GM12878 (cell line): ENCODE measurements at regions not wholly inside any gene's neighbourhood (a gene's known extent, or its start where the extent isn't known, plus 50 kb on each side); places are given as distances from the start of the nearest gene placed in this dataset.

ENCODE experiments used
- ATAC-seq: fragments of 200-7000 bp; cut with Tn5 transposase; 3 replicates; pipeline ENCODE4 v1.9.1; 2020; ENCODE audit warnings: mild to moderate bottlenecking, moderate library complexity
- BruUV-seq: library from RNA; stranded (reverse); fragments of 400-500 nt; replicated peaks from 2 replicates; lab custom pipeline; 2021; lab: Mats Ljungman, UMichigan
- CTCF ChIA-PET: fragments of 300-600 bp; sonication (Branson Sonifier 250); formaldehyde crosslinking; extraction: SDS; loops from one replicate; lab custom pipeline; 2021; ENCODE audit warnings: inconsistent platforms; lab: Yijun Ruan, JAX
- POLR2A ChIA-PET: fragments of 350-600 bp; formaldehyde crosslinking; extraction: SDS; loops from one replicate; lab custom pipeline; 2021; ENCODE audit warnings: inconsistent platforms; lab: Charles Lee
- RAD21 ChIA-PET: fragments of 300-600 bp; sonication (Branson Sonifier 250); formaldehyde crosslinking; loops from one replicate; lab custom pipeline; 2023; ENCODE audit warnings: antibody characterized with exemption; ENCODE audit not compliant: unreplicated experiment; lab: Charles Lee
- SMC1A ChIA-PET: fragments of 300-600 bp; sonication (Branson Sonifier 250); formaldehyde crosslinking; loops from one replicate; lab custom pipeline; 2023; ENCODE audit not compliant: unreplicated experiment, uncharacterized antibody; lab: Charles Lee
- DNase-seq: peaks from one replicate; pipeline ENCODE4 v3.0.0-alpha.2; 2011; ENCODE audit warnings: low read depth, low spot score
- FAIRE-seq: peaks from 3 replicates; lab custom pipeline; 2011; peaks lifted over from hg19 to GRCh38; lab: Jason Lieb, UNC
- H2AFZ ChIP-seq: 2 replicates; pipeline ENCODE4 v1.6.0; 2011; ENCODE audit warnings: low read depth, low read length, control low read depth; ENCODE audit not compliant: control insufficient read depth
- H3K27ac ChIP-seq: 2 replicates; pipeline ENCODE4 v1.5.1; 2011; ENCODE audit warnings: control low read depth; ENCODE audit not compliant: control insufficient read depth, insufficient read depth
- H3K27me3 ChIP-seq, 2 experiments: replicated peaks in 1 of 2; 2 replicates each; pipeline versions ENCODE4 v1.6.0 to v1.6.1; 2011; ENCODE audit warnings: low read length in 1 of 2; ENCODE audit not compliant: control insufficient read depth in 2 of 2, insufficient read depth in 2 of 2
- H3K36me3 ChIP-seq, 2 experiments: 2 replicates each; pipeline ENCODE4 v1.5.1; 2011; ENCODE audit warnings: low read length in 1 of 2; ENCODE audit not compliant: control insufficient read depth in 2 of 2, insufficient read depth in 2 of 2
- H3K4me1 ChIP-seq: 2 replicates; pipeline ENCODE4 v1.6.1; 2011; ENCODE audit warnings: mild to moderate bottlenecking, low read length, moderate library complexity, mixed read lengths; ENCODE audit not compliant: control insufficient read depth, insufficient read depth
- H3K4me2 ChIP-seq: 2 replicates; pipeline ENCODE4 v1.6.0; 2011; ENCODE audit warnings: control low read depth; ENCODE audit not compliant: control insufficient read depth, insufficient read depth
- H3K4me3 ChIP-seq: fragments of 200-600 bp; sonication (generic); 2 replicates; pipeline ENCODE4 v1.5.1; 2016
- H3K79me2 ChIP-seq: 2 replicates; pipeline ENCODE4 v1.6.0; 2011; ENCODE audit warnings: low read length; ENCODE audit not compliant: control insufficient read depth, insufficient read depth
- H3K9ac ChIP-seq: 2 replicates; pipeline ENCODE4 v1.8.0; 2011; ENCODE audit warnings: low read length, control low read depth, mixed read lengths; ENCODE audit not compliant: control insufficient read depth, insufficient read depth
- H3K9me3 ChIP-seq: replicated peaks from 3 replicates; pipeline ENCODE4 v1.5.1; 2011; ENCODE audit warnings: mild to moderate bottlenecking, low read length; ENCODE audit not compliant: control insufficient read depth, insufficient read depth
- H4K20me1 ChIP-seq: 2 replicates; pipeline ENCODE4 v1.6.0; 2011; ENCODE audit not compliant: control insufficient read depth, insufficient read depth
- EGR1 ChIP-seq, 2 experiments: IDR thresholded peaks; 1 replicate in 1 of 2; 2 replicates in 1 of 2; pipeline ENCODE4 v1.6.1; 2011 to 2012; ENCODE audit warnings: low read depth in 2 of 2, low read length in 2 of 2, borderline replicate concordance in 1 of 2, mild to moderate bottlenecking in 1 of 2, moderate library complexity in 1 of 2
- PML ChIP-seq: IDR thresholded peaks from 2 replicates; pipeline ENCODE4 v1.6.1; 2012; ENCODE audit warnings: low read length, inconsistent platforms
- RAD51 ChIP-seq: fragments of 450-650 bp; IDR thresholded peaks from 2 replicates; pipeline ENCODE4 v1.6.1; 2016; ENCODE audit warnings: moderate library complexity, mild to moderate bottlenecking, inconsistent platforms
- STAT3 ChIP-seq: IDR thresholded peaks from 2 replicates; pipeline ENCODE4 v1.6.1; 2011; ENCODE audit warnings: low read depth, low read length, improper control_type of control experiment
- TCF7 ChIP-seq: IDR thresholded peaks from 2 replicates; pipeline ENCODE4 v1.6.1; 2014; ENCODE audit warnings: antibody characterized with exemption, borderline replicate concordance
- ZNF622 ChIP-seq: fragments of 450-650 bp; IDR thresholded peaks from 2 replicates; pipeline ENCODE4 v1.6.1; 2017; ENCODE audit warnings: mild to moderate bottlenecking, inconsistent platforms
- ZZZ3 ChIP-seq: IDR thresholded peaks from 2 replicates; pipeline ENCODE4 v1.6.1; 2011; ENCODE audit warnings: low read depth; ENCODE audit not compliant: control insufficient read depth, insufficient read length
- WGBS: methylation state at CpG from one replicate; pipeline ENCODE4 v1.1.6; 2016; ENCODE audit warnings: low lambda C conversion rate; ENCODE audit not compliant: insufficient replicate concordance, insufficient coverage; ENCODE audit errors: missing lambda C conversion rate; 5-methylcytosine and 5-hydroxymethylcytosine counted together
- in situ Hi-C: fragments of 300-500 bp; cut with MboI; formaldehyde crosslinking; loops from 9 replicates; pipeline ENCODE4 v1.14.3; 2018; ENCODE audit warnings: mixed read lengths
- intact Hi-C: fragments of 100-400 bp; cut with micrococcal nuclease; formaldehyde crosslinking; loops from one replicate; pipeline ENCODE4 v1.14.2; 2022; ENCODE audit not compliant: unreplicated experiment
- TF ChIP-seq, protein P1 (sequence below): fragments of 150-350 bp; IDR thresholded peaks from 2 replicates; pipeline ENCODE4 v1.6.1; 2016; ENCODE audit warnings: low read depth, low read length
- TF ChIP-seq, protein P2 (sequence below): IDR thresholded peaks from 2 replicates; pipeline ENCODE4 v1.6.1; 2011; ENCODE audit warnings: low read depth, mild to moderate bottlenecking, low read length, moderate library complexity, borderline replicate concordance; ENCODE audit errors: extremely low read depth

- ChIA-PET RAD21 (no interaction called here), SMC1A (no interaction called here), POLR2A (no interaction called here), CTCF (no interaction called here)
- DNase-seq (no peak), ATAC-seq (no peak), FAIRE-seq (no peak)
- H3K36me3 ChIP-seq: no peaks in the 10 kb centered on the region
- 55% methylated on average over 3 of the region's 3 CpGs for WGBS
- H3K79me2 ChIP-seq: no peaks in the 10 kb centered on the region
- no TSS peak for BruUV-seq
- in situ Hi-C loops: no loop called here
- no peak overlapping the region for H2AFZ ChIP-seq
- H3K9me3 ChIP-seq: no peaks in the 10 kb centered on the region
- H4K20me1 ChIP-seq: no peaks in the 10 kb centered on the region
- H3K27ac ChIP-seq: no peak overlapping the region
- intact Hi-C loops: no loop called here
- H3K27me3 ChIP-seq: no peaks in the 10 kb centered on the region
- TF ChIP-seq TCF7 (no peak), PML (no peak), STAT3 (no peak), ZZZ3 (no peak), EGR1 (IDR thresholded peaks at IDR 0.05; ENCODE audit: borderline replicate concordance in 1 of 2, low read depth in 2 of 2, low read length in 2 of 2) (no peak), ZNF622 (no peak), RAD51 (no peak)
- TF ChIP-seq, protein P1, sequence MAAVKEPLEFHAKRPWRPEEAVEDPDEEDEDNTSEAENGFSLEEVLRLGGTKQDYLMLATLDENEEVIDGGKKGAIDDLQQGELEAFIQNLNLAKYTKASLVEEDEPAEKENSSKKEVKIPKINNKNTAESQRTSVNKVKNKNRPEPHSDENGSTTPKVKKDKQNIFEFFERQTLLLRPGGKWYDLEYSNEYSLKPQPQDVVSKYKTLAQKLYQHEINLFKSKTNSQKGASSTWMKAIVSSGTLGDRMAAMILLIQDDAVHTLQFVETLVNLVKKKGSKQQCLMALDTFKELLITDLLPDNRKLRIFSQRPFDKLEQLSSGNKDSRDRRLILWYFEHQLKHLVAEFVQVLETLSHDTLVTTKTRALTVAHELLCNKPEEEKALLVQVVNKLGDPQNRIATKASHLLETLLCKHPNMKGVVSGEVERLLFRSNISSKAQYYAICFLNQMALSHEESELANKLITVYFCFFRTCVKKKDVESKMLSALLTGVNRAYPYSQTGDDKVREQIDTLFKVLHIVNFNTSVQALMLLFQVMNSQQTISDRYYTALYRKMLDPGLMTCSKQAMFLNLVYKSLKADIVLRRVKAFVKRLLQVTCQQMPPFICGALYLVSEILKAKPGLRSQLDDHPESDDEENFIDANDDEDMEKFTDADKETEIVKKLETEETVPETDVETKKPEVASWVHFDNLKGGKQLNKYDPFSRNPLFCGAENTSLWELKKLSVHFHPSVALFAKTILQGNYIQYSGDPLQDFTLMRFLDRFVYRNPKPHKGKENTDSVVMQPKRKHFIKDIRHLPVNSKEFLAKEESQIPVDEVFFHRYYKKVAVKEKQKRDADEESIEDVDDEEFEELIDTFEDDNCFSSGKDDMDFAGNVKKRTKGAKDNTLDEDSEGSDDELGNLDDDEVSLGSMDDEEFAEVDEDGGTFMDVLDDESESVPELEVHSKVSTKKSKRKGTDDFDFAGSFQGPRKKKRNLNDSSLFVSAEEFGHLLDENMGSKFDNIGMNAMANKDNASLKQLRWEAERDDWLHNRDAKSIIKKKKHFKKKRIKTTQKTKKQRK: no peak
- TF ChIP-seq, protein P2, sequence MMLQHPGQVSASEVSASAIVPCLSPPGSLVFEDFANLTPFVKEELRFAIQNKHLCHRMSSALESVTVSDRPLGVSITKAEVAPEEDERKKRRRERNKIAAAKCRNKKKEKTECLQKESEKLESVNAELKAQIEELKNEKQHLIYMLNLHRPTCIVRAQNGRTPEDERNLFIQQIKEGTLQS: no peak
- TF ChIP-seq, all 136 proteins: peak for 0
- H3K4me1 ChIP-seq: no peaks in the 10 kb centered on the region
- H3K4me3 ChIP-seq: no peak overlapping the region
- no peak overlapping the region for H3K9ac ChIP-seq
- no peak overlapping the region for H3K4me2 ChIP-seq
These were observed 173.2 kb upstream of the SOX4 start for GRCh38 chr6:21420146-21420878.
